GM06990 (cell line): ENCODE measurements at regions not wholly inside any gene's neighbourhood (a gene's known extent, or its start where the extent isn't known, plus 50 kb on each side); places are given as distances from the start of the nearest gene placed in this dataset.

Experiments
- DNase-seq: peaks from one replicate; pipeline ENCODE4 v3.0.0-alpha.2; 2011; ENCODE audit not compliant: insufficient read length; ENCODE audit errors: extremely low read depth
- H3K27me3 ChIP-seq: replicated peaks from 2 replicates; pipeline ENCODE4 v1.6.0; 2011; ENCODE audit warnings: low read length; ENCODE audit not compliant: control insufficient read depth, insufficient read depth
- H3K36me3 ChIP-seq: 2 replicates; pipeline ENCODE4 v1.5.1; 2011; ENCODE audit warnings: low read length; ENCODE audit not compliant: control insufficient read depth, insufficient read depth
- H3K4me3 ChIP-seq: replicated peaks from 2 replicates; pipeline ENCODE4 v1.5.1; 2011; ENCODE audit warnings: low read depth, mild to moderate bottlenecking, control low read depth, low read length
- CTCF ChIP-seq: IDR thresholded peaks from 2 replicates; pipeline ENCODE4 v1.5.1; 2011; ENCODE audit warnings: low read length, control low read depth, mild to moderate bottlenecking, inconsistent platforms; ENCODE audit not compliant: insufficient read depth, poor library complexity, severe bottlenecking

- H3K36me3 ChIP-seq, result no peaks in the 10 kb centered on the region
- no peaks in the 10 kb centered on the region for H3K27me3 ChIP-seq
- TF ChIP-seq CTCF, result no peak
- no peak for DNase-seq
- H3K4me3 ChIP-seq, result no peak overlapping the region
These were observed 117.4 kb upstream of the RPS6KA2 start for GRCh38 chr6:166744223-166745134.

GRCh38 chr6:166743406-166744222 is 116.6 kb upstream of the RPS6KA2 start:
- H3K4me3 ChIP-seq, result no peak overlapping the region
- TF ChIP-seq CTCF, result no peak
- H3K27me3 ChIP-seq, result no peaks in the 10 kb centered on the region
- DNase-seq, result no peak
- H3K36me3 ChIP-seq, result no peaks in the 10 kb centered on the region

- Histone ChIP-seq H3K27me3 (no peaks in the 10 kb centered on the region), H3K4me3 (no peak overlapping the region), H3K36me3 (no peaks in the 10 kb centered on the region)
- no peak for TF ChIP-seq CTCF
- no peak for DNase-seq
These were observed 115.9 kb upstream of the RPS6KA2 start for GRCh38 chr6:166742981-166743380.

- no peaks in the 10 kb centered on the region for H3K27me3 ChIP-seq
- no peak for TF ChIP-seq CTCF
- no peak overlapping the region for H3K4me3 ChIP-seq
- DNase-seq, result no peak
- H3K36me3 ChIP-seq, result no peaks in the 10 kb centered on the region
These were observed 112.9 kb upstream of the RPS6KA2 start for GRCh38 chr6:166739976-166740318.

- Histone ChIP-seq H3K36me3 (no peaks in the 10 kb centered on the region), H3K27me3 (no peaks in the 10 kb centered on the region), H3K4me3 (no peak overlapping the region)
- no peak for DNase-seq
- TF ChIP-seq CTCF, result no peak
These were observed 112.3 kb upstream of the RPS6KA2 start for GRCh38 chr6:166739117-166739975.
